Osteocyte (in vitro differentiated cells): ENCODE measurements at regions not wholly inside any gene's neighbourhood (a gene's known extent, or its start where the extent isn't known, plus 50 kb on each side); places are given as distances from the start of the nearest gene placed in this dataset.

ENCODE experiments used
- DNase-seq: peaks from one replicate; pipeline ENCODE4 v3.0.0; 2021; ENCODE audit warnings: mixed read lengths; ENCODE audit not compliant: unreplicated experiment; ENCODE audit errors: extremely low spot score
- H3K27ac Mint-ChIP-seq: one replicate; pipeline ENCODE4 v1.8.0; 2021; ENCODE audit warnings: mild to moderate bottlenecking, mixed read lengths; ENCODE audit not compliant: unreplicated experiment
- H3K27me3 Mint-ChIP-seq: one replicate; pipeline ENCODE4 v1.8.0; 2021; ENCODE audit warnings: mixed read lengths; ENCODE audit not compliant: unreplicated experiment
- H3K36me3 Mint-ChIP-seq: one replicate; pipeline ENCODE4 v1.8.0; 2021; ENCODE audit warnings: mixed read lengths; ENCODE audit not compliant: unreplicated experiment
- H3K4me1 Mint-ChIP-seq: one replicate; pipeline ENCODE4 v1.8.0; 2021; ENCODE audit warnings: mixed read lengths; ENCODE audit not compliant: unreplicated experiment
- H3K4me3 Mint-ChIP-seq: one replicate; pipeline ENCODE4 v1.8.0; 2021; ENCODE audit warnings: mild to moderate bottlenecking, moderate library complexity, mixed read lengths; ENCODE audit not compliant: unreplicated experiment
- H3K9me3 Mint-ChIP-seq: one replicate; pipeline ENCODE4 v1.8.0; 2021; ENCODE audit warnings: mixed read lengths; ENCODE audit not compliant: unreplicated experiment
- TF ChIP-seq, protein P1 (sequence below): fragments of 200-600 bp; sonication (generic); IDR thresholded peaks from 2 replicates; pipeline ENCODE4 v1.5.0; 2021; ENCODE audit warnings: antibody characterized with exemption, mild to moderate bottlenecking, moderate library complexity

DNA sequence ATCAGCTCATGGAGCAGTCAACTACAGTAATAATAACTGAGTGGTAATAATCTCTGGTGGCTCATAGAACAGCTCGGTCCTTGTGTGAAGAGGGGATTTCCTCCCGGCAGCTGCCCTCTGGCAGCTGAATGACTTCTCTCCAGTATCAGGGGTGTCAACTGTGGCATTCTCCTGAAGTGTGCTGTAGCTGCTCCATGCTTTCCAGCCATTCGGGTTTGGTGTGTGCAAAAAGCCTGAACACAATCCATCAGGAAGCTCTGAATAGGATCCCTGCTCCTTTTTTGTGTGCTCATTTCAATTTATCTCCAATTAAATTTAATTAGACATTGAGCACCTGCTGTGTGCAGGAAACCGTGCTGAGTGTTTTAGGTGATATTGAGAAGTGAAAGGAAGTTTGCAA lies 59.8 kb upstream of the BARX1 start:
- H3K4me3 Mint-ChIP-seq = no peak overlapping the region
- TF ChIP-seq, protein P1, sequence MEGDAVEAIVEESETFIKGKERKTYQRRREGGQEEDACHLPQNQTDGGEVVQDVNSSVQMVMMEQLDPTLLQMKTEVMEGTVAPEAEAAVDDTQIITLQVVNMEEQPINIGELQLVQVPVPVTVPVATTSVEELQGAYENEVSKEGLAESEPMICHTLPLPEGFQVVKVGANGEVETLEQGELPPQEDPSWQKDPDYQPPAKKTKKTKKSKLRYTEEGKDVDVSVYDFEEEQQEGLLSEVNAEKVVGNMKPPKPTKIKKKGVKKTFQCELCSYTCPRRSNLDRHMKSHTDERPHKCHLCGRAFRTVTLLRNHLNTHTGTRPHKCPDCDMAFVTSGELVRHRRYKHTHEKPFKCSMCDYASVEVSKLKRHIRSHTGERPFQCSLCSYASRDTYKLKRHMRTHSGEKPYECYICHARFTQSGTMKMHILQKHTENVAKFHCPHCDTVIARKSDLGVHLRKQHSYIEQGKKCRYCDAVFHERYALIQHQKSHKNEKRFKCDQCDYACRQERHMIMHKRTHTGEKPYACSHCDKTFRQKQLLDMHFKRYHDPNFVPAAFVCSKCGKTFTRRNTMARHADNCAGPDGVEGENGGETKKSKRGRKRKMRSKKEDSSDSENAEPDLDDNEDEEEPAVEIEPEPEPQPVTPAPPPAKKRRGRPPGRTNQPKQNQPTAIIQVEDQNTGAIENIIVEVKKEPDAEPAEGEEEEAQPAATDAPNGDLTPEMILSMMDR = no peak
- no peaks in the 10 kb centered on the region for H3K9me3 Mint-ChIP-seq
- DNase-seq = no peak
- H3K4me1 Mint-ChIP-seq = peaks cover 23% of the 10 kb centered on the region
- H3K27me3 Mint-ChIP-seq = peaks cover 12% of the 10 kb centered on the region
- H3K36me3 Mint-ChIP-seq = no peaks in the 10 kb centered on the region
- no peak overlapping the region for H3K27ac Mint-ChIP-seq

GRCh38 chr9:94014066-94014654 lies 59.0 kb upstream of the BARX1 start:
- no peak overlapping the region for H3K27ac Mint-ChIP-seq
- H3K36me3 Mint-ChIP-seq = no peaks in the 10 kb centered on the region
- peaks cover 12% of the 10 kb centered on the region for H3K27me3 Mint-ChIP-seq
- peaks cover 20% of the 10 kb centered on the region for H3K4me1 Mint-ChIP-seq
- no peak overlapping the region for H3K4me3 Mint-ChIP-seq
- H3K9me3 Mint-ChIP-seq = no peaks in the 10 kb centered on the region
- DNase-seq = no peak
- TF ChIP-seq, protein P1 = peak; percentile 74

DNA sequence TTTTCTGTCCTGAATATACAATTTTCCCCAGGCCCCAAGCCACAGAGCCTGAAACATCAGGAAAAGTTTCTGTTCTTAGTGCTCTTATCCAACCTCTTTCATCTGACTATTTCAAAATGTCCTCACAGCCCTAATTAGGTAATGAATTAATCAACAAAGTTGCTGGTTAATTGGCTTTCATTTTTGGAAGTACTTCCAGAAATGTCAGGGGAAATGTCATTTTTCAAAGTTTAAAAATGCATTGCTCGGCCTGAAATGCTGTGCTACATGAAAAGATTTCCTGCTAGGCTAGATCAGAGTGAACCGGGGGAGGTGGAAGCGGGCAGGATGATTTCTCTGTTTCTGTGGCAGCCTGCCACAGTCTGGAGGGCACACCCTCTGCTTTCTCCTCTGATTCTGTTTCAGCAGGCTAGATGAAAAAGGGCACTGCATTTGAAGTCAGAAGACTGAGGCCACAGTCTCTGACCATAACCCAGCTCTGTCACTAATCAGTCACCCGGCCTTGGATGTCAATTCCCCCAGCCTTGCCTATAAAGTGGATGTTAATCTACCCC lies 55.9 kb upstream of the BARX1 start:
- Mint-ChIP-seq H3K27ac (no peak overlapping the region), H3K27me3 (peaks cover 38% of the 10 kb centered on the region), H3K9me3 (no peaks in the 10 kb centered on the region), H3K36me3 (no peaks in the 10 kb centered on the region), H3K4me1 (peaks cover 3% of the 10 kb centered on the region), H3K4me3 (no peak overlapping the region)
- no peak for DNase-seq
- TF ChIP-seq, protein P1 = no peak

DNA sequence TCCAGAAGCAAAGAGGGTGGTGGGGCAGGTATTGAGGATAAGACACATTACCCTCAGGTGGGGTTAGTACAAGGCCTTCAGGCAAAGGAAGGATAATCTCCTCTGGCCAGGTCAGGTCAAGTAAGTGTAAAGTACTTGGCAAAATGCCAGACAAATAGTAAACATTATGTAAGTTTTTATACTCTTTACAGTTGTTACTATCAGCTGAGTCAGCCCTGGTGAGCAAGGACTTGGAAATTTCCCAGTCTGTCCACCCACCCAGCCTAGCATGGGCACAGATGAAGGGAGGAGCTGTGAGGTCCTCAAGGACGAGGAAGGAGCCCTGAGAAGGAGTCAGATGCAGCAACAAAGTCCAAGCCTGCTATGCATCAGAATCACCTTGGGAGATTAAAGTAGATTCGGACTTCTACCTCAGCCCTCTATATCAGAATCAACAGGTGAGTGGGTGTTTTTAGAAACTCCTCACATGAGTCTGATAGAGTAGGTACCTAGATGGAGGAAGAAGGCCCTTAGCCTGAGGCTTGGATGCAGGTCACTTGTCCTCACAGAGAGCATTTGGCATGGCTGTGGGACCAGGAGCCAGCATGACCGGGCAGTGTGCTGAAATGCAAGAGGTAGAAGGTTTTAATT lies 50.2 kb upstream of the BARX1 start:
- DNase-seq = no peak
- H3K4me3 Mint-ChIP-seq = no peak overlapping the region
- H3K4me1 Mint-ChIP-seq = no peaks in the 10 kb centered on the region
- H3K27me3 Mint-ChIP-seq = peaks cover 38% of the 10 kb centered on the region
- TF ChIP-seq, protein P1 = no peak
- H3K27ac Mint-ChIP-seq = no peak overlapping the region
- no peaks in the 10 kb centered on the region for H3K36me3 Mint-ChIP-seq
- no peaks in the 10 kb centered on the region for H3K9me3 Mint-ChIP-seq
